ENCODE measurements at regions not wholly inside any gene's neighbourhood (a gene's known extent, or its start where the extent isn't known, plus 50 kb on each side); places are given as distances from the start of the nearest gene placed in this dataset.
"Not testable (repeated sequence)": the region's sequence is repeated elsewhere in the genome, so short reads cannot be mapped to it uniquely, and the experiment has no call there.

- not testable (repeated sequence) for H2AFZ ChIP-seq (ENCODE audit: low read depth, low read length); H3K9me3 ChIP-seq (ENCODE audit: low read length); H3K36me3 ChIP-seq (ENCODE audit: insufficient read depth, low read length); H3K4me1 ChIP-seq (ENCODE audit: insufficient read depth, low read length); H3K4me3 ChIP-seq (ENCODE audit: low read length); H3K27me3 ChIP-seq (ENCODE audit: insufficient read depth, low read length)
Measured at GRCh38 chr7:49665963-49666362, 107.5 kb upstream of the VWC2 start.

- H3K9me3 ChIP-seq (ENCODE audit: low read length): no peaks in the 10 kb centered on the region
- no peaks in the 10 kb centered on the region for H3K36me3 ChIP-seq (ENCODE audit: insufficient read depth, low read length)
- H3K4me3 ChIP-seq (ENCODE audit: low read length): no peak overlapping the region
- no peak overlapping the region for H2AFZ ChIP-seq (ENCODE audit: low read depth, low read length)
- no peaks in the 10 kb centered on the region for H3K27me3 ChIP-seq (ENCODE audit: insufficient read depth, low read length)
- H3K4me1 ChIP-seq (ENCODE audit: insufficient read depth, low read length): no peaks in the 10 kb centered on the region
Measured at GRCh38 chr7:49666764-49667163, 106.7 kb upstream of the VWC2 start.

- Histone ChIP-seq H3K4me1 (ENCODE audit: insufficient read depth, low read length) (no peaks in the 10 kb centered on the region), H3K9me3 (ENCODE audit: low read length) (no peaks in the 10 kb centered on the region), H3K4me3 (ENCODE audit: low read length) (no peak overlapping the region), H3K36me3 (ENCODE audit: insufficient read depth, low read length) (no peaks in the 10 kb centered on the region), H2AFZ (ENCODE audit: low read depth, low read length) (no peak overlapping the region), H3K27me3 (ENCODE audit: insufficient read depth, low read length) (no peaks in the 10 kb centered on the region)
Measured at GRCh38 chr7:49669285-49669684, 104.2 kb upstream of the VWC2 start.

GRCh38 chr7:49669692-49670260, 103.7 kb upstream of the VWC2 start:
- no peaks in the 10 kb centered on the region for H3K36me3 ChIP-seq (ENCODE audit: insufficient read depth, low read length)
- H2AFZ ChIP-seq (ENCODE audit: low read depth, low read length): no peak overlapping the region
- H3K4me1 ChIP-seq (ENCODE audit: insufficient read depth, low read length): no peaks in the 10 kb centered on the region
- H3K4me3 ChIP-seq (ENCODE audit: low read length): no peak overlapping the region
- no peaks in the 10 kb centered on the region for H3K27me3 ChIP-seq (ENCODE audit: insufficient read depth, low read length)
- H3K9me3 ChIP-seq (ENCODE audit: low read length): no peaks in the 10 kb centered on the region

- Histone ChIP-seq H3K36me3 (ENCODE audit: insufficient read depth, low read length) (no peaks in the 10 kb centered on the region), H3K4me1 (ENCODE audit: insufficient read depth, low read length) (no peaks in the 10 kb centered on the region), H3K9me3 (ENCODE audit: low read length) (no peaks in the 10 kb centered on the region)
Measured at GRCh38 chr7:49670991-49671390, 102.4 kb upstream of the VWC2 start.

GRCh38 chr7:49692516-49692915, 80.9 kb upstream of the VWC2 start:
- H3K9me3 ChIP-seq (ENCODE audit: low read length): no peaks in the 10 kb centered on the region
- H3K4me1 ChIP-seq (ENCODE audit: insufficient read depth, low read length): no peaks in the 10 kb centered on the region
- H3K4me3 ChIP-seq (ENCODE audit: low read length): no peak overlapping the region
- no peak overlapping the region for H2AFZ ChIP-seq (ENCODE audit: low read depth, low read length)
- H3K27me3 ChIP-seq (ENCODE audit: insufficient read depth, low read length): no peaks in the 10 kb centered on the region
- no peaks in the 10 kb centered on the region for H3K36me3 ChIP-seq (ENCODE audit: insufficient read depth, low read length)

More at GRCh38 chr7:49670991-49671390, 102.4 kb upstream of the VWC2 start:
- Histone ChIP-seq H2AFZ (ENCODE audit: low read depth, low read length) (no peak overlapping the region), H3K27me3 (ENCODE audit: insufficient read depth, low read length) (no peaks in the 10 kb centered on the region), H3K4me3 (ENCODE audit: low read length) (no peak overlapping the region)

GRCh38 chr7:49695971-49696370, 77.5 kb upstream of the VWC2 start:
- Histone ChIP-seq H3K4me3 (ENCODE audit: low read length) (no peak overlapping the region), H3K36me3 (ENCODE audit: insufficient read depth, low read length) (no peaks in the 10 kb centered on the region), H3K9me3 (ENCODE audit: low read length) (no peaks in the 10 kb centered on the region)

GRCh38 chr7:49700841-49701240, 72.6 kb upstream of the VWC2 start:
- Histone ChIP-seq H3K9me3 (ENCODE audit: low read length) (no peaks in the 10 kb centered on the region), H3K4me1 (ENCODE audit: insufficient read depth, low read length) (no peaks in the 10 kb centered on the region), H3K4me3 (ENCODE audit: low read length) (no peak overlapping the region), H2AFZ (ENCODE audit: low read depth, low read length) (no peak overlapping the region), H3K27me3 (ENCODE audit: insufficient read depth, low read length) (no peaks in the 10 kb centered on the region), H3K36me3 (ENCODE audit: insufficient read depth, low read length) (no peaks in the 10 kb centered on the region)

More at GRCh38 chr7:49695971-49696370, 77.5 kb upstream of the VWC2 start:
- Histone ChIP-seq H2AFZ (ENCODE audit: low read depth, low read length) (no peak overlapping the region), H3K27me3 (ENCODE audit: insufficient read depth, low read length) (no peaks in the 10 kb centered on the region), H3K4me1 (ENCODE audit: insufficient read depth, low read length) (no peaks in the 10 kb centered on the region)

GRCh38 chr7:49702099-49702498, 71.3 kb upstream of the VWC2 start:
- H3K27me3 ChIP-seq (ENCODE audit: insufficient read depth, low read length): no peaks in the 10 kb centered on the region

GRCh38 chr7:49703337-49703736, 70.1 kb upstream of the VWC2 start:
- no peak overlapping the region for H3K4me3 ChIP-seq (ENCODE audit: low read length)
- H3K4me1 ChIP-seq (ENCODE audit: insufficient read depth, low read length): no peaks in the 10 kb centered on the region
- no peak overlapping the region for H2AFZ ChIP-seq (ENCODE audit: low read depth, low read length)
- no peaks in the 10 kb centered on the region for H3K36me3 ChIP-seq (ENCODE audit: insufficient read depth, low read length)
- H3K27me3 ChIP-seq (ENCODE audit: insufficient read depth, low read length): no peaks in the 10 kb centered on the region
- H3K9me3 ChIP-seq (ENCODE audit: low read length): no peaks in the 10 kb centered on the region

More at GRCh38 chr7:49702099-49702498, 71.3 kb upstream of the VWC2 start:
- Histone ChIP-seq H3K4me3 (ENCODE audit: low read length) (no peak overlapping the region), H3K9me3 (ENCODE audit: low read length) (no peaks in the 10 kb centered on the region), H3K4me1 (ENCODE audit: insufficient read depth, low read length) (no peaks in the 10 kb centered on the region), H2AFZ (ENCODE audit: low read depth, low read length) (no peak overlapping the region), H3K36me3 (ENCODE audit: insufficient read depth, low read length) (no peaks in the 10 kb centered on the region)

- Histone ChIP-seq H3K36me3 (ENCODE audit: insufficient read depth, low read length) (no peaks in the 10 kb centered on the region), H3K4me3 (ENCODE audit: low read length) (no peak overlapping the region), H2AFZ (ENCODE audit: low read depth, low read length) (no peak overlapping the region), H3K27me3 (ENCODE audit: insufficient read depth, low read length) (no peaks in the 10 kb centered on the region), H3K4me1 (ENCODE audit: insufficient read depth, low read length) (no peaks in the 10 kb centered on the region), H3K9me3 (ENCODE audit: low read length) (no peaks in the 10 kb centered on the region)
Measured at GRCh38 chr7:49703881-49704280, 69.6 kb upstream of the VWC2 start.

GRCh38 chr7:49706106-49706505, 67.3 kb upstream of the VWC2 start:
- Histone ChIP-seq H3K4me3 (ENCODE audit: low read length) (no peak overlapping the region), H3K9me3 (ENCODE audit: low read length) (no peaks in the 10 kb centered on the region), H2AFZ (ENCODE audit: low read depth, low read length) (no peak overlapping the region), H3K27me3 (ENCODE audit: insufficient read depth, low read length) (no peaks in the 10 kb centered on the region), H3K4me1 (ENCODE audit: insufficient read depth, low read length) (no peaks in the 10 kb centered on the region), H3K36me3 (ENCODE audit: insufficient read depth, low read length) (no peaks in the 10 kb centered on the region)

- H3K9me3 ChIP-seq (ENCODE audit: low read length): no peaks in the 10 kb centered on the region
- no peaks in the 10 kb centered on the region for H3K4me1 ChIP-seq (ENCODE audit: insufficient read depth, low read length)
- no peaks in the 10 kb centered on the region for H3K27me3 ChIP-seq (ENCODE audit: insufficient read depth, low read length)
- H2AFZ ChIP-seq (ENCODE audit: low read depth, low read length): no peak overlapping the region
- H3K4me3 ChIP-seq (ENCODE audit: low read length): no peak overlapping the region
- H3K36me3 ChIP-seq (ENCODE audit: insufficient read depth, low read length): no peaks in the 10 kb centered on the region
Measured at GRCh38 chr7:49707891-49708290, 65.5 kb upstream of the VWC2 start.

GRCh38 chr7:49708590-49708989, 64.8 kb upstream of the VWC2 start:
- Histone ChIP-seq H3K4me3 (ENCODE audit: low read length) (no peak overlapping the region), H3K36me3 (ENCODE audit: insufficient read depth, low read length) (no peaks in the 10 kb centered on the region), H3K9me3 (ENCODE audit: low read length) (no peaks in the 10 kb centered on the region), H3K27me3 (ENCODE audit: insufficient read depth, low read length) (no peaks in the 10 kb centered on the region), H3K4me1 (ENCODE audit: insufficient read depth, low read length) (no peaks in the 10 kb centered on the region), H2AFZ (ENCODE audit: low read depth, low read length) (no peak overlapping the region)

All from neuron (in vitro differentiated cells).